ENCODE measurements at regions not wholly inside any gene's neighbourhood (a gene's known extent, or its start where the extent isn't known, plus 50 kb on each side); places are given as distances from the start of the nearest gene placed in this dataset.

DNA sequence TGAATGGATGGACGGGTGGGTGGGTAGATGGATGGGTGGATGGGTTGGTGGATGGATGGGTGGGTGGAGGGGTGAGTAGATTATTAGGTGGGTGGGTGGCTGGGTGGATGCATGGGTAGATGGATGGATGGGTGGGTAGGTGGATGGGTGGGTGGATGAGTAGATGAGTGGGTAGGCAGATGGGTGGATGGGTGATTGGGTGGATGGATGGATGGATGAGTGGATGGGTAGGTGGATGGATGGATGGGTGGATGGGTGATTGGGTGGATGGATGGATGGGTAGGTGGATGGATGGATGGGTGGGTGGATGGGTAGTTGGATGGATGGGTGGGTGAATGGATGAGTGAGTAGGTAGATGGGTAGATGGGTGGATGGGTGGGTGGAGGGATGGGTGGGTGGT, 59.6 kb upstream of the ADGRA1 start:
- no peaks in the 10 kb centered on the region for H3K4me1 Mint-ChIP-seq (ENCODE audit: low read depth)
- DNase-seq (ENCODE audit: low spot score), result no peak
- no peaks in the 10 kb centered on the region for H3K36me3 Mint-ChIP-seq (ENCODE audit: low read depth)
- peaks cover 53% of the 10 kb centered on the region for H3K27me3 Mint-ChIP-seq (ENCODE audit: low read depth)
- TF ChIP-seq, protein P1, sequence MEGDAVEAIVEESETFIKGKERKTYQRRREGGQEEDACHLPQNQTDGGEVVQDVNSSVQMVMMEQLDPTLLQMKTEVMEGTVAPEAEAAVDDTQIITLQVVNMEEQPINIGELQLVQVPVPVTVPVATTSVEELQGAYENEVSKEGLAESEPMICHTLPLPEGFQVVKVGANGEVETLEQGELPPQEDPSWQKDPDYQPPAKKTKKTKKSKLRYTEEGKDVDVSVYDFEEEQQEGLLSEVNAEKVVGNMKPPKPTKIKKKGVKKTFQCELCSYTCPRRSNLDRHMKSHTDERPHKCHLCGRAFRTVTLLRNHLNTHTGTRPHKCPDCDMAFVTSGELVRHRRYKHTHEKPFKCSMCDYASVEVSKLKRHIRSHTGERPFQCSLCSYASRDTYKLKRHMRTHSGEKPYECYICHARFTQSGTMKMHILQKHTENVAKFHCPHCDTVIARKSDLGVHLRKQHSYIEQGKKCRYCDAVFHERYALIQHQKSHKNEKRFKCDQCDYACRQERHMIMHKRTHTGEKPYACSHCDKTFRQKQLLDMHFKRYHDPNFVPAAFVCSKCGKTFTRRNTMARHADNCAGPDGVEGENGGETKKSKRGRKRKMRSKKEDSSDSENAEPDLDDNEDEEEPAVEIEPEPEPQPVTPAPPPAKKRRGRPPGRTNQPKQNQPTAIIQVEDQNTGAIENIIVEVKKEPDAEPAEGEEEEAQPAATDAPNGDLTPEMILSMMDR (IDR thresholded peaks at IDR 0.05), result no peak
- H3K9me3 Mint-ChIP-seq (ENCODE audit: low read depth), result no peaks in the 10 kb centered on the region
- H3K4me3 Mint-ChIP-seq (ENCODE audit: unreplicated experiment), result no peak overlapping the region
- H3K27ac Mint-ChIP-seq (ENCODE audit: unreplicated experiment), result no peak overlapping the region

DNA sequence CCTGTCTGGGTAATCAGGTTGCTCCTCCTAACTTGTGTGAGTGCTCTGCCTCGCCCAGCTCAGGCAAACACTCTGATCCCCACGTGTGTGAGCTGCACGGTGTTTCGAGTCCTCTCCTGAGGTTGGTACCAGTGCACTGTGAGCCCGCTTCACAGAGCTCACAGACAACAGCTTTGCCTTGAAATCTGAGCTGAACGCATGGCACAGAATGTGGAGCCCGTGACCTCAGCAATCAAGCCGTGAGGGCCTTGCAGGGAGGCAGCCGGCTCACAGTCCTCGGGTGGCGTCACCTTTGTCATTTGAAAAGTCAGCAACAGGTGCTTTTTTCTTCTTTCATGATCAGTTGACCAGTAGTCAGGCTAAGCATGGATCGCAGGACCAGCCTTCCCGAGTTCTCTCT, 60.2 kb upstream of the ADGRA1 start:
- H3K27me3 Mint-ChIP-seq (ENCODE audit: low read depth), result peaks cover 51% of the 10 kb centered on the region
- no peaks in the 10 kb centered on the region for H3K4me1 Mint-ChIP-seq (ENCODE audit: low read depth)
- no peaks in the 10 kb centered on the region for H3K36me3 Mint-ChIP-seq (ENCODE audit: low read depth)
- H3K27ac Mint-ChIP-seq (ENCODE audit: unreplicated experiment), result no peak overlapping the region
- H3K9me3 Mint-ChIP-seq (ENCODE audit: low read depth), result no peaks in the 10 kb centered on the region
- DNase-seq (ENCODE audit: low spot score), result no peak
- no peak overlapping the region for H3K4me3 Mint-ChIP-seq (ENCODE audit: unreplicated experiment)
- TF ChIP-seq, protein P1 (IDR thresholded peaks at IDR 0.05), result no peak

DNA sequence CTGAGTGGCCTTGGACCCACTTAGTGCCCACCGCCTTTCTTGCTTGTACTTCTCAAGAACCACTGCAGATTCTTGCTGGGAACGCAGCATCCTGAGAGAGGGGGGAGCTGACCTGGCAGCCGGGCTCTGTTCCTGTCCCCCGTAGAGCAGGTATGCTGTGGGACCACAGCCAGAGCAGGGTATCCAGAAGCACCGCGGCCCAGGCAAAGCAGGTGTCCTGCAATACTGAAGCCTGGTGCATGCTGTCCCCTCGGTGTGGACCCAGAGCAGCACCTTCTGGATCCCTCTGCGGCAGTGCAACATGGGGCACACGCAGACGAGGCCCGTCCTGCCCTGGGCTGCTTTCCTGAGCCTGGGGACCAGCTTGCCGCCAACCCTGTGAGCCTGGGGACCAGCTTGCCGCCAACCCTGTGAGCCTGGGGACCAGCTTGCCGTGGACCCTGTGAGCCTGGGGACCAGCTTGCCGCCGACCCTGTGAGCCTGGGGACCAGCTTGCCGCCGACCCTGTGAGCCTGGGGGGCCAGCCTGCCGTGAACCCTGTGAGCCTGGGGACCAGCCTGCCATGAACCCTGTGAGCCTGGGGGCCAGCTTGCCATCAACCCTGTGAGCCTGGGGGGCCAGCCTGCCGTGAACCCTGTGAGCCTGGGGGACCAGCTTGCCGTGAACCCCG, 60.9 kb upstream of the ADGRA1 start:
- no peaks in the 10 kb centered on the region for H3K9me3 Mint-ChIP-seq (ENCODE audit: low read depth)

DNA sequence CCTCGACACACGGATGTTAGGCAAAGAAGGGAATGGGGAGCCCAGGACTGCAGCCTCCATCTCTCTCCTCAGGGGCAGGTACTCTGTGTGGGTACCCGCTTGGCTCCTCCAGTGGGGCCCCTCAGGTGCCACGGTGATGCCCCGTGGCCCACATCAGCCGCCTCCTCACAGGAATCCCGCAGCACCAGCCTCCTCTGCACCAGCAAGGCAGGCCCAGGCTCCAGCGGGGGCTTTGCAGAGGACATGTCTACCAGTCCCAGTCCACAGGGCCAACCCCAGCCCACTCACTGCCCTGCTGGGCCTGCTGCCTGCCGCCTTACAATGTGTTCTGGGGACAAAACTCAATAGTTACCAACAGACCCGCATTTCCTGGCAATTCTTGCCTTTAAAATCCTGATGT, 61.6 kb upstream of the ADGRA1 start:
- TF ChIP-seq, protein P1 (IDR thresholded peaks at IDR 0.05), result no peak
- no peak for DNase-seq (ENCODE audit: low spot score)
- Mint-ChIP-seq H3K9me3 (ENCODE audit: low read depth) (no peaks in the 10 kb centered on the region), H3K27me3 (ENCODE audit: low read depth) (peaks cover 51% of the 10 kb centered on the region), H3K36me3 (ENCODE audit: low read depth) (no peaks in the 10 kb centered on the region), H3K27ac (ENCODE audit: unreplicated experiment) (no peak overlapping the region), H3K4me1 (ENCODE audit: low read depth) (no peaks in the 10 kb centered on the region), H3K4me3 (ENCODE audit: unreplicated experiment) (no peak overlapping the region)

More for the DNA sequence above, 60.9 kb upstream of the ADGRA1 start:
- Mint-ChIP-seq H3K27ac (ENCODE audit: unreplicated experiment) (no peak overlapping the region), H3K4me1 (ENCODE audit: low read depth) (no peaks in the 10 kb centered on the region), H3K36me3 (ENCODE audit: low read depth) (no peaks in the 10 kb centered on the region), H3K4me3 (ENCODE audit: unreplicated experiment) (no peak overlapping the region), H3K27me3 (ENCODE audit: low read depth) (peaks cover 49% of the 10 kb centered on the region)
- TF ChIP-seq, protein P1 (IDR thresholded peaks at IDR 0.05), result no peak
- no peak for DNase-seq (ENCODE audit: low spot score)

DNA sequence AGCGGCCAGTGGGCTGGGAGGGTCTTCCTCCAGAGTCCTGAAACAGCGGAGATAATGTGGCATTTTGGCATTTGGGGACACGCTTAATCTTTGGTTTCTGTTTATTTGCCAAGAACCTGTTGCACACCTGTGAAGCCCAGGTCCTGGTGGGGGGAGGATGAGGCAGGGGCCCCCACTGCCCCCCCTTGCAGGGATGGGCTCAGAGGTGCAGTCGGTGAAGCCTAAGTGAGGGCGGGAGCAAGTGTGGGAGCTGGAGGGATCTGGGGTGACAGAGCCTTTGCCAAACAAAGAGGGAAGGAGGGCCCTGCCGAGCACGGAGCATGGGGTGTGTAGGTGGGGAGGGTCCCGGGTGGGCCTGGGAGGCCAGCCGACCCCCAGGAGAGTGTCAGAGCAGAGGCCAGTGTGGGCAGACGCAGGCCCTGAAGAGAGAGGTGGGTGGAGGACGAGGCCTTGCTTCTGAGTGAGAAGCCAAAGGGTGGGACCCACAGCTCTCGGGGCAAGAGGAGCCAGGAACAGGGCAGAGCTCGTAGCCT, 62.1 kb upstream of the ADGRA1 start:
- Mint-ChIP-seq H3K9me3 (ENCODE audit: low read depth) (no peaks in the 10 kb centered on the region), H3K4me1 (ENCODE audit: low read depth) (no peaks in the 10 kb centered on the region), H3K36me3 (ENCODE audit: low read depth) (no peaks in the 10 kb centered on the region), H3K4me3 (ENCODE audit: unreplicated experiment) (no peak overlapping the region), H3K27ac (ENCODE audit: unreplicated experiment) (no peak overlapping the region), H3K27me3 (ENCODE audit: low read depth) (peaks cover 46% of the 10 kb centered on the region)
- DNase-seq (ENCODE audit: low spot score), result no peak
- TF ChIP-seq, protein P1 (IDR thresholded peaks at IDR 0.05), result no peak
